Activated CD4-positive, alpha-beta T cell treated with anti-CD3 and anti-CD28 coated beads for 36 hours (primary cell): ENCODE measurements at regions not wholly inside any gene's neighbourhood (a gene's known extent, or its start where the extent isn't known, plus 50 kb on each side); places are given as distances from the start of the nearest gene placed in this dataset.

Experiments used
- ATAC-seq: fragments of 200-7000 bp; cut with Tn5 transposase; one replicate; pipeline ENCODE4 v1.10.0; 2021; ENCODE audit warnings: mild to moderate bottlenecking, moderate library complexity
- CTCF ChIA-PET: fragments of 350-600 bp; sonication (Branson Sonifier 250); formaldehyde crosslinking; loops from one replicate; lab custom pipeline; 2021; ENCODE audit warnings: antibody characterized with exemption; lab: Charles Lee
- POLR2A ChIA-PET: fragments of 350-600 bp; sonication (Branson Sonifier 250); formaldehyde crosslinking; loops from one replicate; lab custom pipeline; 2021; ENCODE audit warnings: antibody characterized with exemption, inconsistent platforms; lab: Charles Lee
- DNase-seq: peaks from one replicate; pipeline ENCODE4 v3.0.0-alpha.2; 2020
- H3K27ac Mint-ChIP-seq: one replicate; pipeline ENCODE4 v1.8.0; 2021; ENCODE audit warnings: mixed read lengths
- H3K27me3 Mint-ChIP-seq: one replicate; pipeline ENCODE4 v1.8.0; 2021; ENCODE audit warnings: mixed read lengths
- H3K36me3 Mint-ChIP-seq: one replicate; pipeline ENCODE4 v1.8.0; 2021; ENCODE audit warnings: low read depth, mixed read lengths
- H3K4me1 Mint-ChIP-seq: one replicate; pipeline ENCODE4 v1.8.0; 2021; ENCODE audit warnings: mixed read lengths
- H3K4me3 Mint-ChIP-seq: one replicate; pipeline ENCODE4 v1.8.0; 2021; ENCODE audit warnings: mild to moderate bottlenecking, moderate library complexity, mixed read lengths
- H3K9me3 Mint-ChIP-seq: one replicate; pipeline ENCODE4 v1.8.0; 2021; ENCODE audit warnings: low read depth, mixed read lengths
- intact Hi-C, 2 experiments: fragments of 100-400 bp; cut with DNase I in 1 of 2; cut with micrococcal nuclease in 1 of 2; formaldehyde crosslinking; loops; one replicate each; pipeline versions ENCODE4 v1.14.2 to v1.15.1; 2022 to 2024; cut with DNase I, micrococcal nuclease

- ATAC-seq = no peak
- H3K4me3 Mint-ChIP-seq = no peak overlapping the region
- POLR2A ChIA-PET = no interaction called here
These were observed 2020.8 kb upstream of the ADGRL3 start for GRCh38 chr4:59179372-59179771.

GRCh38 chr4:59180161-59180560 lies 2020.0 kb upstream of the ADGRL3 start:
- POLR2A ChIA-PET = no interaction called here
- ATAC-seq = no peak
- peaks cover 2% of the 10 kb centered on the region for H3K9me3 Mint-ChIP-seq
- H3K36me3 Mint-ChIP-seq = no peaks in the 10 kb centered on the region
- intact Hi-C loops = no loop called here
- CTCF ChIA-PET = no interaction called here
- no peak overlapping the region for H3K4me3 Mint-ChIP-seq
- DNase-seq = no peak
- no peak overlapping the region for H3K27ac Mint-ChIP-seq
- H3K27me3 Mint-ChIP-seq = no peaks in the 10 kb centered on the region
- H3K4me1 Mint-ChIP-seq = no peaks in the 10 kb centered on the region

More at GRCh38 chr4:59179372-59179771, 2020.8 kb upstream of the ADGRL3 start:
- no peak overlapping the region for H3K27ac Mint-ChIP-seq
- no peaks in the 10 kb centered on the region for H3K36me3 Mint-ChIP-seq
- H3K9me3 Mint-ChIP-seq = peaks cover 2% of the 10 kb centered on the region
- intact Hi-C loops = no loop called here
- no peaks in the 10 kb centered on the region for H3K27me3 Mint-ChIP-seq
- CTCF ChIA-PET = no interaction called here
- DNase-seq = no peak
- H3K4me1 Mint-ChIP-seq = no peaks in the 10 kb centered on the region

DNA sequence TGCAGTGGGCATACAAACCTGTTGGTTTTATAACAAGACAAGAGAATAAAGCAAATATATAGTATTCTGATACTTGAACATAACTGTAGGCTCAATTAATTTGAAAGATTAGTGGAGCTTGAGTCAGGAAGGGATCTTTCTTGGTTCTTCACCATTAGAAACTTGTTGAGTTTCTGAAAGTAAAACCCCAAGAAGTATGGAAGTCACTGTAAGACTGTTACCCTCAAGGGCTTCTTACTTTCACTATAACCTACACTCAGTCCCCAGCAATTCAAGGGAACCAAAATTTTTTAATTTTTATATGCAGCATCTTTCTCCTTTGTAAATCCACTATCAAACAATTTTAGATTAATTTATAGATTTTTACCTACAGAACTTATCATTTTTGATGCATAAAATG lies 2019.2 kb upstream of the ADGRL3 start:
- ATAC-seq (no peak), DNase-seq (no peak)
- POLR2A ChIA-PET = no interaction called here
- H3K4me1 Mint-ChIP-seq = no peaks in the 10 kb centered on the region
- H3K4me3 Mint-ChIP-seq = no peak overlapping the region
- intact Hi-C loops = no loop called here
- no peaks in the 10 kb centered on the region for H3K27me3 Mint-ChIP-seq
- H3K36me3 Mint-ChIP-seq = no peaks in the 10 kb centered on the region
- no peak overlapping the region for H3K27ac Mint-ChIP-seq
- CTCF ChIA-PET = no interaction called here
- peaks cover 2% of the 10 kb centered on the region for H3K9me3 Mint-ChIP-seq

GRCh38 chr4:59195839-59196238 lies 2004.3 kb upstream of the ADGRL3 start:
- Mint-ChIP-seq H3K9me3 (peaks cover 9% of the 10 kb centered on the region), H3K4me3 (no peak overlapping the region), H3K27me3 (no peaks in the 10 kb centered on the region), H3K27ac (no peak overlapping the region), H3K4me1 (no peaks in the 10 kb centered on the region), H3K36me3 (no peaks in the 10 kb centered on the region)
- intact Hi-C loops = no loop called here
- DNase-seq = no peak
- CTCF ChIA-PET = no interaction called here
- no peak for ATAC-seq
- POLR2A ChIA-PET = no interaction called here

DNA sequence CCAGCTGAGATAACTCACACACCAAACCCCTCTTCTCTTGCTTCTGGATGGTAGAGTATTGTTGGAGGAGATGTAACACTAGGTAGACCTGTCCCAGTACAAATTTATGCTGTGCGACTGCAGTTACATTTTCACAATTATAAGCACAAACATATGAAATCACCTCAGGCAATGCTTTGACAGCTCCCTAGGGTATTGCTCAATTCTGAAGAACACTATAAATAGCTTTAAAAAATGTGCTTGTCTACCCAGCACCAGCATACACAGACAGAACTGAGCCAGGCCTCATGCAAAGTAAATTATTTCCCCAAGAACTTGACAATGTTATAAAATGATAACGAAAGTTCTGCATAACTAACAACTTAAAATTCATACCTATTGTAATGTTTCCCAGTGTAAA lies 1999.1 kb upstream of the ADGRL3 start:
- Mint-ChIP-seq H3K4me1 (no peaks in the 10 kb centered on the region), H3K4me3 (no peak overlapping the region), H3K27ac (no peak overlapping the region), H3K36me3 (no peaks in the 10 kb centered on the region), H3K9me3 (peaks cover 15% of the 10 kb centered on the region), H3K27me3 (no peaks in the 10 kb centered on the region)
- ATAC-seq (no peak), DNase-seq (no peak)
- POLR2A ChIA-PET = no interaction called here
- CTCF ChIA-PET = no interaction called here
- intact Hi-C loops = no loop called here

DNA sequence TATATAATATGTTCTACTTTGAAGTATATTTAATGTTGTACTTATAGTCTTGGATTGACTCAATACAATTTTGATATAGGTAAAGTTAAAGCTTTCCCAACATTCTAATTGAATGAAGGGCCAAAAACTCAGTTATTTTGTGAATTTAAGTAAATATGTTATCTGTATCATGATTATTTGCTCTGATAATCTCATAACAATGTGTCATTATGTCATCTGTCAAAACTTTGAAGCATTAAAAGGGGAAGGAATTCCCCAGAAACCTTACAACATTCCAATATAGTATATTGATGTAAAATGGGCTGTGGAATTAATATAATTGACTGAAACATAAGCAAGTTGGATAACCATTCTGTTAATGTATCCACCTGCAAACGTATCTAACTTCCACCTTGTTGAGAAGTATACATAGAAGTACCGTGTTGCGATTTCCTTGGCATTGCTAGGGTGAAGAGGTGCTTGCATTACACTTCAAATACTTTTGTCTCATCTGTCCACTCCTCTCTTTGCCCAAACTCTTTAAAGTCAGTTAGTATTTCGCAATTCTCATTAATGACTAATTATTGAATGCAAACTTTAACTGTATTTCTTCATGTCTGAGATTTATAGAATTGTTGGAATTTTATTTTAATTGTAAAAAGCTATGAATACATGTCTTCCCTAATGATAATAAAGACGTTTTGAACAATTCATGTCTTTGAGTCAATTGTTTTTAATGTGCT lies 1982.1 kb upstream of the ADGRL3 start:
- Mint-ChIP-seq H3K27ac (no peak overlapping the region), H3K9me3 (peaks cover 13% of the 10 kb centered on the region), H3K27me3 (no peaks in the 10 kb centered on the region), H3K4me3 (no peak overlapping the region), H3K4me1 (no peaks in the 10 kb centered on the region), H3K36me3 (no peaks in the 10 kb centered on the region)
- ATAC-seq = no peak
- POLR2A ChIA-PET = no interaction called here
- no peak for DNase-seq
- intact Hi-C loops = no loop called here
- CTCF ChIA-PET = interaction anchor here (1.1 kb wide), 1 partner anchor 21 kb away, joined by 3 read pairs; no protein-coding TSS in a partner anchor

- peaks cover 11% of the 10 kb centered on the region for H3K9me3 Mint-ChIP-seq
- intact Hi-C loops = no loop called here
- no peak overlapping the region for H3K4me3 Mint-ChIP-seq
- ChIA-PET CTCF (no interaction called here), POLR2A (no interaction called here)
- H3K4me1 Mint-ChIP-seq = no peaks in the 10 kb centered on the region
- no peaks in the 10 kb centered on the region for H3K27me3 Mint-ChIP-seq
- no peak overlapping the region for H3K27ac Mint-ChIP-seq
- no peaks in the 10 kb centered on the region for H3K36me3 Mint-ChIP-seq
- DNase-seq (no peak), ATAC-seq (no peak)
These were observed 1977.9 kb upstream of the ADGRL3 start for GRCh38 chr4:59222221-59222620.

DNA sequence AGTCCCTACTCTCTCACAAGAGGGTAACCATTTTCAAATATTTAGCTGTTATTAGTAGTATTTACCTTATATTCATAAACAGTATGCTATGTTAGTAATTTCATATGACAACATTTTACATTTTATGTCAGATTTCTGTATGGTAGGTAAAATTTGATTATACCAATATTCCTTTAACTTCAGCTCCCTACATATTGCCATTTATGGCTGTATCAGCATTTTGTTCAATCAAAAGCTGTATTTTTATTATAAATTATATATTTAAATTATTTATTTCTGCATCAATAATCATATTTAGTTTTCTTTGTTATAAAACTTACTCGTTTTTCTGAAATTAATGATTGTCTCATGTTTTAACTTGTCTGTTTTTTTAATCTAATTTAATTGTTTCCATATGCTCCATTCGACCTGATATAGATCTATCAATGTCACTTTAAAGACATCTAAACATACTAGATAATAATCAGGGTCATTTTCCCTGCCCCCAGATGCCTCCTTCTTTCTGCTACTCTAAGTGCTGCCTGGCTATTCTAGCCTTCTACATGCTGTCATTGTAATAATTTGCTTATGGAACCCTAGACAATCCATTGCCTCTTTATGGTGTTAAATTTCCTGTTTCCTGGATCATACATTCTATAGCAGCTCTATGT lies 1976.7 kb upstream of the ADGRL3 start:
- no peak overlapping the region for H3K27ac Mint-ChIP-seq
- H3K9me3 Mint-ChIP-seq = peaks cover 11% of the 10 kb centered on the region
- DNase-seq (no peak), ATAC-seq (no peak)
- ChIA-PET POLR2A (no interaction called here), CTCF (no interaction called here)
- no peaks in the 10 kb centered on the region for H3K27me3 Mint-ChIP-seq
- H3K36me3 Mint-ChIP-seq = no peaks in the 10 kb centered on the region
- H3K4me3 Mint-ChIP-seq = no peak overlapping the region
- intact Hi-C loops = no loop called here
- no peaks in the 10 kb centered on the region for H3K4me1 Mint-ChIP-seq

GRCh38 chr4:59238212-59238611 lies 1961.9 kb upstream of the ADGRL3 start:
- no peaks in the 10 kb centered on the region for H3K4me1 Mint-ChIP-seq
- peaks cover 23% of the 10 kb centered on the region for H3K9me3 Mint-ChIP-seq
- ChIA-PET POLR2A (no interaction called here), CTCF (no interaction called here)
- intact Hi-C loops = no loop called here
- no peak for DNase-seq
- no peak for ATAC-seq
- H3K27ac Mint-ChIP-seq = no peak overlapping the region
- no peaks in the 10 kb centered on the region for H3K36me3 Mint-ChIP-seq
- H3K27me3 Mint-ChIP-seq = no peaks in the 10 kb centered on the region
- H3K4me3 Mint-ChIP-seq = no peak overlapping the region

DNA sequence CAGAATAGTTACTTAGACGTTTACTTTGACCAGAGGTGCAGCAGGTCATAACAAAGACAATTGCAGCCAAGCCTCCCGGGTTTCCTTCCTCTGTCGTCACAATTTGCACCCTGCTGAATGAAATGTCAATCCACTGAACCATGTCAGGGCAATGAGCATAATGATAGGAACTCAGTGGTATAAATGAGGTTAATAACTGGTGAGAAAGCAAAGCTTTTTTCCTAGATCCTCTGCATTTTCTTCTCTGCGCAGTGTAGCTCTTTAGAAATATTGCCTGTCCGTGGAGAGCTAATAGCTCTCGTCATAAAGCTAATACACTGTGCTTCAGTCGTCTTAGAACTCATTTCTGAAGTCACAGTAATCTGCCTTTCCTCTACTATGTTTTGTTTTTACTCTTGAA lies 1960.1 kb upstream of the ADGRL3 start:
- Mint-ChIP-seq H3K36me3 (no peaks in the 10 kb centered on the region), H3K27me3 (no peaks in the 10 kb centered on the region), H3K27ac (no peak overlapping the region), H3K4me1 (no peaks in the 10 kb centered on the region), H3K9me3 (peaks cover 21% of the 10 kb centered on the region), H3K4me3 (no peak overlapping the region)
- ATAC-seq (no peak), DNase-seq (no peak)
- ChIA-PET POLR2A (no interaction called here), CTCF (no interaction called here)
- intact Hi-C loops = no loop called here

- Mint-ChIP-seq H3K4me3 (no peak overlapping the region), H3K36me3 (no peaks in the 10 kb centered on the region), H3K4me1 (no peaks in the 10 kb centered on the region), H3K27ac (no peak overlapping the region), H3K9me3 (peaks cover 13% of the 10 kb centered on the region), H3K27me3 (no peaks in the 10 kb centered on the region)
- no peak for DNase-seq
- ATAC-seq = no peak
- ChIA-PET POLR2A (interaction anchor here (0.5 kb wide), 1 partner anchor 23 kb away, joined by 4 read pairs; no protein-coding TSS in a partner anchor), CTCF (no interaction called here)
- intact Hi-C loops = no loop called here
These were observed 1957.1 kb upstream of the ADGRL3 start for GRCh38 chr4:59243038-59243437.

DNA sequence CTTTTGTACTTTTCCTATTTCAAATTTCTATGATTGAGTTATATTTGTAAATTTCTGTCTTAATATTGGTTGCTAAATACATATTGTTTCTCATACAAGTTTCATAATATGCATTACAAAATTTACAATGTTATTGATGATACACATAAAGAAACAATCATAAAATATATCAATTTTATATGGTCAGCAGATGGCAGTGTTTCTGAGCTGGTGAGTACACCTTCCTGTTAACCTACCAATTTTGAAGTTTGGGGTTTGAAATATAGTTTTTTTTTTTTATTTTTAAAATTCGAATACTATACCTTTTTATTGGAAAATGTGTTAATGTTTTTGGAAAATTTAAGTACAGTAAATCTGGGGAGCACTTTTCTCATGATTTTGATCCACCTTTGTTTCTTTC lies 1953.1 kb upstream of the ADGRL3 start:
- Mint-ChIP-seq H3K4me1 (no peaks in the 10 kb centered on the region), H3K36me3 (no peaks in the 10 kb centered on the region), H3K4me3 (no peak overlapping the region), H3K27ac (no peak overlapping the region), H3K27me3 (no peaks in the 10 kb centered on the region), H3K9me3 (peaks cover 3% of the 10 kb centered on the region)
- intact Hi-C loops = loop anchor here in 1 of 2 experiments (5.0 kb wide), 1 partner anchor 955 kb away; no protein-coding TSS in a partner anchor
- ChIA-PET POLR2A (no interaction called here), CTCF (no interaction called here)
- no peak for ATAC-seq
- DNase-seq = no peak
